PFSK-1 (cell line): ENCODE measurements at regions not wholly inside any gene's neighbourhood (a gene's known extent, or its start where the extent isn't known, plus 50 kb on each side); places are given as distances from the start of the nearest gene placed in this dataset.

Experiments used
- REST ChIP-seq, 2 experiments: IDR thresholded peaks; 2 replicates each; pipeline versions ENCODE4 v1.6.1 to v1.8.0; 2011 to 2012; ENCODE audit warnings: low read depth in 2 of 2, low read length in 2 of 2, control low read depth in 1 of 2, inconsistent platforms in 1 of 2, mild to moderate bottlenecking in 1 of 2, moderate library complexity in 1 of 2; ENCODE audit not compliant: insufficient read depth in 1 of 2
- SIN3A ChIP-seq: IDR thresholded peaks from 2 replicates; pipeline ENCODE4 v1.6.1; 2012; ENCODE audit warnings: mild to moderate bottlenecking, low read length, moderate library complexity, borderline replicate concordance; ENCODE audit not compliant: insufficient read depth

- no peak for TF ChIP-seq REST (IDR thresholded peaks at IDR 0.05; ENCODE audit: insufficient read depth in 1 of 2, low read depth in 2 of 2, low read length in 2 of 2)
- TF ChIP-seq SIN3A = peak; percentile 63; the same call in 1 of the 2 replicates
These were observed 812.9 kb upstream of the ZNF608 start for GRCh38 chr5:125559296-125559695.
